Caco-2 (cell line): ENCODE measurements at regions not wholly inside any gene's neighbourhood (a gene's known extent, or its start where the extent isn't known, plus 50 kb on each side); places are given as distances from the start of the nearest gene placed in this dataset.

ENCODE experiments used
- BruUV-seq: library from RNA; stranded (reverse); fragments of 400-500 nt; replicated peaks from 2 replicates; lab custom pipeline; 2021; lab: Mats Ljungman, UMichigan
- CTCF ChIA-PET: fragments of 300-600 bp; sonication (Branson Sonifier 250); formaldehyde crosslinking; loops from one replicate; lab custom pipeline; 2022; ENCODE audit warnings: antibody characterized with exemption; lab: Charles Lee
- POLR2A ChIA-PET: fragments of 300-600 bp; sonication (Branson Sonifier 250); formaldehyde crosslinking; loops from one replicate; lab custom pipeline; 2022; ENCODE audit warnings: antibody characterized with exemption; lab: Charles Lee
- DNase-seq, 2 experiments: peaks; one replicate each; pipeline versions ENCODE4 v3.0.0 to v3.0.0-alpha.2; 2020 to 2022
- H3K27me3 ChIP-seq: replicated peaks from 2 replicates; pipeline ENCODE4 v1.6.0; 2011; ENCODE audit warnings: low read length; ENCODE audit not compliant: control insufficient read depth, insufficient read depth
- H3K36me3 ChIP-seq: 2 replicates; pipeline ENCODE4 v1.5.1; 2011; ENCODE audit warnings: low read length; ENCODE audit not compliant: control insufficient read depth, insufficient read depth
- H3K4me1 ChIP-seq: fragments of 250-450 bp; sonication (Bioruptor Pico); 2 replicates; pipeline ENCODE4 v1.5.1; 2020; ENCODE audit warnings: mild to moderate bottlenecking
- H3K4me3 ChIP-seq: 2 replicates; pipeline ENCODE4 v1.5.1; 2011; ENCODE audit warnings: low read depth, mild to moderate bottlenecking, control low read depth, low read length
- H3K9me3 ChIP-seq: fragments of 250-450 bp; sonication (Bioruptor Pico); 2 replicates; pipeline ENCODE4 v1.5.1; 2020; ENCODE audit warnings: mild to moderate bottlenecking, moderate library complexity
- H3K27ac Mint-ChIP-seq: one replicate; pipeline ENCODE4 v1.8.0; 2022; ENCODE audit warnings: mixed read lengths; ENCODE audit not compliant: unreplicated experiment
- H3K27me3 Mint-ChIP-seq: one replicate; pipeline ENCODE4 v1.8.0; 2022; ENCODE audit warnings: mixed read lengths; ENCODE audit not compliant: insufficient read depth, unreplicated experiment
- H3K36me3 Mint-ChIP-seq: one replicate; pipeline ENCODE4 v1.8.0; 2022; ENCODE audit warnings: mild to moderate bottlenecking, mixed read lengths; ENCODE audit not compliant: insufficient read depth, unreplicated experiment
- H3K4me1 Mint-ChIP-seq: one replicate; pipeline ENCODE4 v1.8.0; 2022; ENCODE audit warnings: low read depth, mixed read lengths; ENCODE audit not compliant: unreplicated experiment
- H3K4me3 Mint-ChIP-seq: one replicate; pipeline ENCODE4 v1.8.0; 2022; ENCODE audit warnings: mild to moderate bottlenecking, moderate library complexity, mixed read lengths; ENCODE audit not compliant: unreplicated experiment
- H3K9me3 Mint-ChIP-seq: one replicate; pipeline ENCODE4 v1.8.0; 2022; ENCODE audit warnings: mixed read lengths; ENCODE audit not compliant: unreplicated experiment
- CTCF ChIP-seq, 2 experiments: fragments of 200-600 bp in 1 of 2; IDR thresholded peaks; 1 replicate in 1 of 2; 2 replicates in 1 of 2; pipeline versions ENCODE4 v1.5.1 to v1.8.0; 2011 to 2022; ENCODE audit warnings: antibody characterized with exemption in 1 of 2, control low read depth in 1 of 2, inconsistent platforms in 1 of 2, low read depth in 1 of 2, low read length in 1 of 2, mild to moderate bottlenecking in 1 of 2, moderate library complexity in 1 of 2; ENCODE audit not compliant: insufficient read depth in 1 of 2, severe bottlenecking in 1 of 2, unreplicated experiment in 1 of 2
- intact Hi-C: fragments of 100-400 bp; cut with micrococcal nuclease; formaldehyde crosslinking; loops from one replicate; pipeline ENCODE4 v1.10.0; 2022; ENCODE audit not compliant: unreplicated experiment

DNA sequence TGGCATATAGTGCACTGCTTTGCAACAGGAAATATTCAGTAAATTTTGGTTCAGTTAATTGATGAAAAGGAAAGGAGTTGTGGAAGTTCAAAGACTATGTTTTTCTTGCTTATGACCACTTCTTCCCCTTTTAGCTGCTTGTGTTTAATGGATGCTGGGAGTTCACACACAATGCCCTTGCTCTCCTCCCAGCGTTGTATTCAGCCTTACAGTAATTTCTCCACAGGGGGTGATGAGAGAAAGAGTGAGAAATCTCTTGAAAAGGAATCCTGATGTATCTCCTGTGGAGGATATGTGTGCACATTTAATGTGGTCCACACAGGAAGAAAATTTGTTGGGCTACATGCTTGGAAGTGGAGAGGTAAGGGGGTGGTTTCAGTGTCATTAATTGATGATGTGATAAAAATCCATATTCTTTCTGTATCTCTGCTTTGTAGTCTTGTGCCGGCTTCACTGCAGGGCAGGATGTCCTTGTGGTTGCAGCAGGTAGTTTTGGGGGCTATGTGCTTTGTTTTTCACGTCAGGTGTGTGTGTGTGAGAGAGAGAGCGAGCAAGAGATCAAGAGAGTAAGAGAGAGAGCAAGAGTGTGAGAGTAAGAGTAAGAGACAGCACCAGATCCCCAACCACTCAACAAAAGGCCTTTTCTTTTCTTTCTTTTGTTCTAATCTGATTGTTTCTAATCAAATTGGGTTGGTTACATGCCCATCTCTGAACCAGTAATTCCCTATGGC is 204.4 kb downstream of the RWDD3 start:
- H3K9me3 ChIP-seq = no peaks in the 10 kb centered on the region
- no peak for DNase-seq
- H3K4me1 Mint-ChIP-seq = no peaks in the 10 kb centered on the region
- H3K27ac Mint-ChIP-seq = no peak overlapping the region
- no peaks in the 10 kb centered on the region; the same call in 1 of the 2 replicates for H3K27me3 ChIP-seq
- no peak overlapping the region for H3K4me3 ChIP-seq
- no peaks in the 10 kb centered on the region for H3K4me1 ChIP-seq
- no peaks in the 10 kb centered on the region for H3K36me3 Mint-ChIP-seq
- no peaks in the 10 kb centered on the region for H3K36me3 ChIP-seq
- intact Hi-C loops = no loop called here
- no peak for TF ChIP-seq CTCF (IDR thresholded peaks at IDR 0.05; ENCODE audit: insufficient read depth in 1 of 2, low read depth in 1 of 2, low read length in 1 of 2, severe bottlenecking in 1 of 2, unreplicated experiment in 1 of 2)
- ChIA-PET POLR2A (no interaction called here), CTCF (interaction anchor here (0.6 kb wide), 1 partner anchor 1158 kb away, joined by 4 read pairs; no protein-coding TSS in a partner anchor)
- H3K9me3 Mint-ChIP-seq = no peaks in the 10 kb centered on the region
- H3K4me3 Mint-ChIP-seq = no peak overlapping the region
- H3K27me3 Mint-ChIP-seq = no peaks in the 10 kb centered on the region
- no TSS peak for BruUV-seq

DNA sequence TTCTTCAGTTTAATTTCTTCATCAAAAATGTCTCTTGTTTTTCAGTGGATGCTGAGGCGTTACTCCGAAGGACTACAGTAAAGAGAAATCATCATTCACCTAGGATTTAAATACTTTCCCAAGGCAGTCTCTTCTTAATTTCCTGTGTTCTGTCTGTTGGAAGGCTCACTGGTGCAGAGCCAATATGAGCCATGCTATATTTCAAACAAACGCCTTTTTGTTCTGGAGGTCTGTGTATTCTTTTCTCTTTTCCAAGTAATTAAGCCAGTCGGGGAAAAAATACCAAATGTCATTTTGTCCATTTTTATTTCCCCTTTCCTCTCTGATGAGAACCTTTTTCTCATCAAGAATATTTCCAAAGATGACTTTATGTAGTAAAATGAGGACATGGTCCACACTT is 206.5 kb downstream of the RWDD3 start:
- H3K9me3 ChIP-seq = no peaks in the 10 kb centered on the region
- no peaks in the 10 kb centered on the region for H3K4me1 ChIP-seq
- ChIA-PET CTCF (no interaction called here), POLR2A (no interaction called here)
- intact Hi-C loops = no loop called here
- DNase-seq = no peak
- Mint-ChIP-seq H3K27ac (no peak overlapping the region), H3K9me3 (no peaks in the 10 kb centered on the region), H3K4me3 (no peak overlapping the region), H3K4me1 (no peaks in the 10 kb centered on the region), H3K36me3 (no peaks in the 10 kb centered on the region), H3K27me3 (peaks cover 3% of the 10 kb centered on the region)
- no peak overlapping the region for H3K4me3 ChIP-seq
- H3K27me3 ChIP-seq = no peaks in the 10 kb centered on the region; the same call in 1 of the 2 replicates
- BruUV-seq = no TSS peak
- H3K36me3 ChIP-seq = no peaks in the 10 kb centered on the region
- TF ChIP-seq CTCF (IDR thresholded peaks at IDR 0.05; ENCODE audit: insufficient read depth in 1 of 2, low read depth in 1 of 2, low read length in 1 of 2, severe bottlenecking in 1 of 2, unreplicated experiment in 1 of 2) = no peak

DNA sequence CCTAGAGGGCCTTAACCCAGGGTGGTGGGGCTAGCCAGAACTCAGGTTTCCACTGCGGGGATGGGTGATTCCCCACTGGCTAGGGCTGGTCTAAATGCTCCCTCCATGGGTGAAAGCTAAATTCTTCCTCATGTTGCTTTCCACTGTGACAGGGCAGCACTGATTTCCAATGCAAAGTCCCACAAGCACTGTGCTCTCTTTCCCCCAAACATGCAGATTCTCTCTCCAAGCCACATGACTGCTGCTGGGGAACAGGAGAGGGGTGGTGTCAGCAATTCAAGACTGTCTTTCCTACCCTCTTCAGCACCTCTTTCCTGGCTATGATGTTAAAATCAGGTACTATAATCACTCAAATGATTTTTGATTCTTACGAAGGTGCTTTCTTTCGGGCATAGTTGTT is 215.5 kb downstream of the RWDD3 start:
- Mint-ChIP-seq H3K9me3 (peaks cover 17% of the 10 kb centered on the region), H3K4me3 (no peak overlapping the region), H3K27ac (no peak overlapping the region), H3K27me3 (peaks cover 5% of the 10 kb centered on the region), H3K36me3 (no peaks in the 10 kb centered on the region), H3K4me1 (no peaks in the 10 kb centered on the region)
- H3K4me1 ChIP-seq = no peaks in the 10 kb centered on the region
- intact Hi-C loops = no loop called here
- no peaks in the 10 kb centered on the region for H3K9me3 ChIP-seq
- DNase-seq = no peak
- no peaks in the 10 kb centered on the region for H3K36me3 ChIP-seq
- ChIA-PET CTCF (no interaction called here), POLR2A (no interaction called here)
- TF ChIP-seq CTCF (IDR thresholded peaks at IDR 0.05; ENCODE audit: insufficient read depth in 1 of 2, low read depth in 1 of 2, low read length in 1 of 2, severe bottlenecking in 1 of 2, unreplicated experiment in 1 of 2) = no peak
- no peak overlapping the region for H3K4me3 ChIP-seq
- no TSS peak for BruUV-seq
- no peaks in the 10 kb centered on the region for H3K27me3 ChIP-seq
